Uterus (tissue), 2 donors: ENCODE measurements at regions not wholly inside any gene's neighbourhood (a gene's known extent, or its start where the extent isn't known, plus 50 kb on each side); places are given as distances from the start of the nearest gene placed in this dataset.

ENCODE experiments used
- CTCF ChIP-seq, 4 experiments: fragments of 200-600 bp in 2 of 4; fragments of 450-650 bp in 2 of 4; sonication (generic) in 2 of 4; IDR thresholded peaks; one replicate each; pipeline ENCODE4 v1.5.1; 2016 to 2019; ENCODE audit warnings: antibody characterized with exemption in 4 of 4, mild to moderate bottlenecking in 2 of 4, moderate library complexity in 1 of 4
- POLR2A ChIP-seq, 2 donors: fragments of 450-650 bp; IDR thresholded peaks; one replicate each; pipeline ENCODE4 v1.6.1; 2016; ENCODE audit warnings: antibody characterized with exemption in 2 of 2, mild to moderate bottlenecking in 1 of 2, moderate library complexity in 1 of 2

- TF ChIP-seq CTCF (IDR thresholded peaks at IDR 0.05) (no peak), POLR2A (IDR thresholded peaks at IDR 0.05) (no peak)
These were observed 333.1 kb downstream of the PIK3C3 start for GRCh38 chr18:42288129-42288528.
